ENCODE measurements at regions not wholly inside any gene's neighbourhood (a gene's known extent, or its start where the extent isn't known, plus 50 kb on each side); places are given as distances from the start of the nearest gene placed in this dataset.

DNA sequence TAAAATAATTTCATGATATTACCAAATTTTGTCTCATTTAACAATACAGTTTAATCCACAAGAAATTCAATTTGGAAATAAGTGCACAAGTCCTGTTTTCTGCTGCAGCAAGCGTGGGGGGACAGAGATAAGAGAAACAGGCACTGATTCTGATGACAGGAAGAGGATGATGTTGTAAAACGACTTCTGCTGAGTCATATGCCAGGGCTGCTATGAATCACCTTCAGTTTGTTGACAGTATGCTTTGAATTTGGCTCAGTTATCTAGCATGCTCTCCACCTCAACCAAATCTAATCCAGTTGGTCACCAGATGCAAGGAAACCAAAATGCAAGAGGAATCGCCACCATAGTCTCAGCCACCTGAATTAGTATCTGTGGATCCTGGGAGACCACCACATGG, 244.1 kb upstream of the MON1B start:
- TF ChIP-seq FOXP2 (optimal IDR thresholded peaks at IDR 0.05; ENCODE audit: borderline replicate concordance, extremely low read depth, extremely low read length, insufficient read depth) = no peak
- TF ChIP-seq, protein P1, sequence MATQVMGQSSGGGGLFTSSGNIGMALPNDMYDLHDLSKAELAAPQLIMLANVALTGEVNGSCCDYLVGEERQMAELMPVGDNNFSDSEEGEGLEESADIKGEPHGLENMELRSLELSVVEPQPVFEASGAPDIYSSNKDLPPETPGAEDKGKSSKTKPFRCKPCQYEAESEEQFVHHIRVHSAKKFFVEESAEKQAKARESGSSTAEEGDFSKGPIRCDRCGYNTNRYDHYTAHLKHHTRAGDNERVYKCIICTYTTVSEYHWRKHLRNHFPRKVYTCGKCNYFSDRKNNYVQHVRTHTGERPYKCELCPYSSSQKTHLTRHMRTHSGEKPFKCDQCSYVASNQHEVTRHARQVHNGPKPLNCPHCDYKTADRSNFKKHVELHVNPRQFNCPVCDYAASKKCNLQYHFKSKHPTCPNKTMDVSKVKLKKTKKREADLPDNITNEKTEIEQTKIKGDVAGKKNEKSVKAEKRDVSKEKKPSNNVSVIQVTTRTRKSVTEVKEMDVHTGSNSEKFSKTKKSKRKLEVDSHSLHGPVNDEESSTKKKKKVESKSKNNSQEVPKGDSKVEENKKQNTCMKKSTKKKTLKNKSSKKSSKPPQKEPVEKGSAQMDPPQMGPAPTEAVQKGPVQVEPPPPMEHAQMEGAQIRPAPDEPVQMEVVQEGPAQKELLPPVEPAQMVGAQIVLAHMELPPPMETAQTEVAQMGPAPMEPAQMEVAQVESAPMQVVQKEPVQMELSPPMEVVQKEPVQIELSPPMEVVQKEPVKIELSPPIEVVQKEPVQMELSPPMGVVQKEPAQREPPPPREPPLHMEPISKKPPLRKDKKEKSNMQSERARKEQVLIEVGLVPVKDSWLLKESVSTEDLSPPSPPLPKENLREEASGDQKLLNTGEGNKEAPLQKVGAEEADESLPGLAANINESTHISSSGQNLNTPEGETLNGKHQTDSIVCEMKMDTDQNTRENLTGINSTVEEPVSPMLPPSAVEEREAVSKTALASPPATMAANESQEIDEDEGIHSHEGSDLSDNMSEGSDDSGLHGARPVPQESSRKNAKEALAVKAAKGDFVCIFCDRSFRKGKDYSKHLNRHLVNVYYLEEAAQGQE (IDR thresholded peaks at IDR 0.05; ENCODE audit: insufficient read depth in 1 of 2, low read depth in 2 of 2, low read length in 2 of 2) = no peak
